ENCODE measurements at regions not wholly inside any gene's neighbourhood (a gene's known extent, or its start where the extent isn't known, plus 50 kb on each side); places are given as distances from the start of the nearest gene placed in this dataset.

GRCh38 chr2:176763851-176764404 is 448.7 kb upstream of the HNRNPA3 start (continued):
- peak; percentile 46; the same call in 1 of the 2 replicates for TF ChIP-seq MAX (CRISPR knock-in tag; IDR thresholded peaks at IDR 0.05)
- TF ChIP-seq RORB (CRISPR knock-in tag; IDR thresholded peaks at IDR 0.05): no peak
- peak; percentile 54; the same call in 1 of the 2 replicates for TF ChIP-seq SP1 (CRISPR knock-in tag; conservative IDR thresholded peaks at IDR 0.05)
- no peak for TF ChIP-seq NR2C2 (CRISPR knock-in tag; IDR thresholded peaks at IDR 0.05)
- no peak for TF ChIP-seq TEAD4 (CRISPR knock-in tag; IDR thresholded peaks at IDR 0.05)
- TF ChIP-seq ATF3 (CRISPR knock-in tag; conservative IDR thresholded peaks at IDR 0.05): 0 out of 2 replicates have a peak, but pooled peaks have one; percentile 67
- peak; percentile 58; the same call in 1 of the 2 replicates for TF ChIP-seq ZBTB21 (CRISPR knock-in tag; IDR thresholded peaks at IDR 0.05; ENCODE audit: borderline replicate concordance)
- peak; percentile 30; the same call in 1 of the 2 replicates for TF ChIP-seq ZNF121 (CRISPR knock-in tag; IDR thresholded peaks at IDR 0.05)
- TF ChIP-seq STAT6 (CRISPR knock-in tag; conservative IDR thresholded peaks at IDR 0.05; ENCODE audit: low read depth): no peak; the same call in 1 of the 2 replicates
- TF ChIP-seq USF2 (CRISPR knock-in tag; IDR thresholded peaks at IDR 0.05): no peak
- TF ChIP-seq ZNF532 (CRISPR knock-in tag; IDR thresholded peaks at IDR 0.05; ENCODE audit: borderline replicate concordance): no peak
- TF ChIP-seq ESRRA (CRISPR knock-in tag; IDR thresholded peaks at IDR 0.05; ENCODE audit: borderline replicate concordance): no peak
- peak; percentile 65; the same call in 1 of the 2 replicates for TF ChIP-seq ZBTB43 (CRISPR knock-in tag; IDR thresholded peaks at IDR 0.05)
- no peak for TF ChIP-seq HMGXB4 (CRISPR knock-in tag; IDR thresholded peaks at IDR 0.05)
- no peak for TF ChIP-seq KAT7 (CRISPR knock-in tag; IDR thresholded peaks at IDR 0.05; ENCODE audit: borderline replicate concordance)
- TF ChIP-seq GTF2I (CRISPR knock-in tag; conservative IDR thresholded peaks at IDR 0.05): no peak
- TF ChIP-seq NR1H2 (CRISPR knock-in tag; IDR thresholded peaks at IDR 0.05): no peak
- TF ChIP-seq AFF4 (CRISPR knock-in tag; IDR thresholded peaks at IDR 0.05; ENCODE audit: borderline replicate concordance): no peak
- TF ChIP-seq FOXP4 (CRISPR knock-in tag; IDR thresholded peaks at IDR 0.05): peak; percentile 50; the same call in 1 of the 2 replicates

Measured in WTC11 (cell line).